ENCODE measurements at regions not wholly inside any gene's neighbourhood (a gene's known extent, or its start where the extent isn't known, plus 50 kb on each side); places are given as distances from the start of the nearest gene placed in this dataset.
"Not testable (repeated sequence)": the region's sequence is repeated elsewhere in the genome, so short reads cannot be mapped to it uniquely, and the experiment has no call there.

GRCh38 chr5:20972419-20972925, 984.5 kb upstream of the CDH18 start:
- intact Hi-C loops (cut with DNase I), result no loop called here
- no peak for DNase-seq (ENCODE audit: low spot score)

DNA sequence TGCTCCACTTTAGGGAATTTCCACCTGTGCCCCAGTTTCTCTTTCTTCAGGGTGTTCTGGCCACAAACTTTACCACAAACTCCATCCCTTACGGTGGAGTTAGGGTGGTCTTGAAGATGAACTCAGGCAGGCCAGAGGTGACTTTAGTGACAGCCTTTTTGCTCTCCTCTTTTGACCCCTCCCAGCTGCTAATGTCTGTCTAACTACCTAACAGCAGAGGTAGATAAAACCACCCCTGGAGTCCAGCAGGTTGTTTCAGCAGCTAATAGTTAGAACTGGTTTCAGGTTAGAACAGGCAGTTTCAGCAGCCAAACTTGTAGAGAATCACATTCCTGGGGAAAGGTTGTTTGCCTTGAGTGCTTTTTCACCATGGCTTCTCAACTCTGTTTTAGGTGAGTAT, 971.3 kb upstream of the CDH18 start:
- intact Hi-C loops (cut with DNase I), result no loop called here

DNA sequence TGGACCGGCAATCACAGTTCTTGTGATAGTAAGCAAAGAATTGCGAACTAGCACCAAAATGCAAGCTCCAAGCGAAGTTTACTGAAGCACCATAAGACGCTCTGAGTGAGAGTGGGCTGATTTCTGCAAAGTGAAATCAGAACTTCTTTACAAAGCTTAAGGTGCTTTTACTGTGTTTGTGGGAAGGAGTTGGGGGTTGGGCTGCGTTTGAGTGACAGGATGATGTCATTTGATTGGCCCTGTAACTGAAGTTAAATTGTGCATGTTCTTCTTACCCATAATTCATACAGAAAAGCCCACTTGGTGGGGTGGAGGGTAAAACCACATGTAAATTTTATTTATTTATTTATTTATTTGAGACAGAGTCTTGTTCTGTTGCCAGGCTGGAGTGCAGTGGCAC, 970.6 kb upstream of the CDH18 start:
- intact Hi-C loops (cut with DNase I), result no loop called here
- DNase-seq (ENCODE audit: low spot score), result no peak

More for the DNA sequence above, 971.3 kb upstream of the CDH18 start:
- DNase-seq (ENCODE audit: low spot score), result no peak

DNA sequence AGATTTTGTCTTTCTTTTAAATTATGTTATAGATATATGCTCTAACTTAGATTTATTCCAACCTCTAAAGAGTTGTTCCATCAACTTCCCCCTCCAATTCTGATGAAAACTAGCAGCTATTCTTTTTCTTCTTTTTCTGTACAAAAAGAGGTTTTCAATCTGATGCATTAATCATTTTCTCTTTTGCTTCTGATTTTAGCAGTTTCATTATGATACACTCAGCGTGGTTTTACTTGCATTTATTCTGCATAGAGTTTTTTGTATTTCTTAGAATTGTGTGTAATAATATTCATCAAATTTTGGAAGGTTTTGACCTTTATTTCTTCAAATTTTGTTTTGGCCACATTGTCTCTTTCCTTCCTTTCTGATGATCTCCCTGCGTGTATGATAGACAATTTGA, 968.1 kb upstream of the CDH18 start:
- DNase-seq (ENCODE audit: low spot score), result no peak
- intact Hi-C loops (cut with DNase I), result no loop called here

GRCh38 chr5:20949636-20950035, 961.6 kb upstream of the CDH18 start:
- intact Hi-C loops (cut with DNase I), result no loop called here
- no peak for DNase-seq (ENCODE audit: low spot score)

GRCh38 chr5:20943183-20943971, 955.4 kb upstream of the CDH18 start:
- intact Hi-C loops (cut with DNase I); DNase-seq (ENCODE audit: low spot score): not testable (repeated sequence)

GRCh38 chr5:20942603-20943002, 954.6 kb upstream of the CDH18 start:
- DNase-seq (ENCODE audit: low spot score); intact Hi-C loops (cut with DNase I): not testable (repeated sequence)

- DNase-seq (ENCODE audit: low spot score); intact Hi-C loops (cut with DNase I): not testable (repeated sequence)
Measured at GRCh38 chr5:20940786-20941185, 952.8 kb upstream of the CDH18 start.

DNA sequence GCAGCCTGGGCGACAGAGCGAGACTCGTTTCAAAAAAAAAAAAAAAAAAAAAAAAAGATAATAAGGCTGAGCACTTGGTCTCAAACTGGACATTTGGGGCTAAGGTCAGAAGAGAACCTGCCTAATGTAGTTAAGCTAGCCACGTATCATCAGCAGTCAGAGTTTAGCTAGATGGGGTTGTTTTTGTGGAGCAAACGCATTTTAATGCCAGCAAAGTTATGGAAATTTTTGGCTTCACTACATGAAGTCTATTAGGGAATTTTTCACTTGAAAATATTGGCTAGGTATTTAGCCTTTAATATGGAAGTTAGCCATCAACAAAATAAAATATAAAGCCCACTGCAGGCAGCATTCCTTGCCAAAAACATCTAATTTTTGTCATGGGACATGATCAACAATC, 902.9 kb upstream of the CDH18 start:
- intact Hi-C loops (cut with DNase I); DNase-seq (ENCODE audit: low spot score): not testable (repeated sequence)

DNA sequence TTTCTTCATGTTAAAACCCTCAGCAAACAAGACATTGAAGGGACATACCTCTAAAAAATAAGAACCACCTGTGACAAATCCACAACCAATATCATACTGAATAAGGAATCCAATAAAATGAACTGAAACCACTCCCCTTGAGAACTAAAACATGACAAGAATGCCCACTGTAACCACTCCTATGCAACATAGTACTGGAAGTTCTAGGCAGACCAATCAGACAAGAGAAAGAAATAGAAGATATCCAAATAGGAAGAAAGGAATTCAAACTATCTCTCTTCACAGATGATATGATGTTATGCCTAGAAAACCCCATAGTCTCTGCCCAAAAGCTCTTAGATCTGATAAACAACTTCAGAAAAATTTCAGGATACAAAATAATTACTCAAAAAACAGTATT, 887.7 kb upstream of the CDH18 start:
- intact Hi-C loops (cut with DNase I); DNase-seq (ENCODE audit: low spot score): not testable (repeated sequence)

GRCh38 chr5:20865892-20866291, 877.9 kb upstream of the CDH18 start:
- DNase-seq (ENCODE audit: low spot score); intact Hi-C loops (cut with DNase I): not testable (repeated sequence)

DNA sequence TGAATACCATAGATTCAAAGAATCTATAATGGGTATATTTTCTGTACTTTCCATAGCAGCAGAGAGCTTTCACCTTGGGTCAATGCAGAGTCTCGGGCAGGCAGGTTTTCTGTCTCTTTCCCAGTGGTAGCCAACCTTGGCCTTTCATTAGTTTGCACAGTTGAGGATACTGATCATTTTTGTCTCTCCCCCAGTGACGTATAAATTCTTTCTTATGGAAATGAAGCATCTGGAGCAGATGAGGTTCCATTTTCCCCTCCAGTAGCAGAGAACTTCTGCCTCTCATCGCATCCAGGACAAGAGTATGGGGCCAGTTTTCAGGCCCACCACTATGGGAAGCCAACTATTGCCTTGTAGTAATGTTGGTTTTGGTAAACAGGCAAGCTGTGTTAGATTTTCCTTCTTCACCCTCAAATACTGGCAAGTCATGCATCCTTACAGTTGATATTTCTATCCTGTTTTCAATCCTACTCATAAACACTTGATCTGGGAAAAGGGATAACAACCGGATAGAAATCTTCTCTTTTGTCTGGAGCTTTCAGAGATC, 845.2 kb upstream of the CDH18 start:
- intact Hi-C loops (cut with DNase I), result no loop called here
- no peak for DNase-seq (ENCODE audit: low spot score)

DNA sequence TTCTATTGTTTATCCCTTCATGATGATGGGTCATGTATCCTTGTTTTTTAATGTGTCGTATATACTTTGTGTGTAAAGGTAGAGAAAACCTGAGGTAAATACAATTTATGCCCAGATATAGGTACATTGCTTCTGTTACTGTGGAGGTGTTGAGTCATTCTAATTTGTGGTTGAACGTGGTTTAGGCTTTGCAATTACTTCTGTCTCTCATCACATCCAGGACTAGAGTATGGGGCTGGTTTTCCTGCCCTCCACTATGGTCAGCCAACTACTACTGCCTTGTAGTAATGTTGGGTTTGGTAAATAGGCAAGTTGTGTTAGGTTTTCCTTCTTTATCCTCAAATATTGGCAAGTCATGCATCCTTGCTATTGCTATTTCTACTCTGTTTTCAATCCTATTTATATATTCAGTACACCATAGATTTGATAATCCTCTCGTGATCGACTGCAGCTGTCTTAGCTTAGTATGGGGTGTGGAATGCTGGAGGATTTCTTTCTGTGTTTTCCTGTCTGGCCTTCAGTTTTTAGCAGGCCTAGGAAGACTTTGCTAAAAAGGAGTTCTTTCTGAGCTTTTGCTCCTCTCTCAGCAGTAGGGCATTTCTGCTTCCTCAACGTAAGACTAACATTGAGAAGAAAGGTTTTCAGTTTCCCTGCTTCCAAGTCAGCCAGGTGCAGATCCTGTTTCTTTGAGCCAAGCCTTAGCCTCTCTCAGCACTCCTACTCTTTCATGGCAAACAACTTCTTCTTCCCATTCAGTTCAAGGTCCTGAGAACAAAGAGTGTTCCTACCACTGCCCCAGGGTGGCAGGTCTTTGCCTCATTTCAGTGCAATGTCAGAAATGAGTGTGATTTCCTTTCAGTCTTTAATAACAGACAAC, 844.4 kb upstream of the CDH18 start:
- no peak for DNase-seq (ENCODE audit: low spot score)
- intact Hi-C loops (cut with DNase I), result no loop called here

DNA sequence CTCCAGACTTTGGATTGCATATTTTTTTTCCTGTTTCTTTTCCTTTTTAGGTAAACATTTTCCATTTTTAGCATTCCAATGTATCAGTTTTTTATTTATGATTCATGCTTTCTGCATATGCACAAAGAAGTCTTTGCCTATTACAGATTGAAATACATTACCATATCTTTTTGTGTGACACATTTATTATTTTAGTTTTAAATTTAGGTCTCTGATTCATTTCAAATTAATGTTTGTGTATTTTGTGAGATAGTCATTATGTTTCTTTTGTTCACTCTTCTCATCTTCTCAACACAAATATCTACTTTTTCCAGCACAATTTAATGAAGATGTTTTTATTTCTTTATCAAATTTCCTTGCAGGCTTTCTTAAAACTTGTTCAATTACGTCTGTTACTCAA, 838.0 kb upstream of the CDH18 start:
- not testable (repeated sequence) for DNase-seq (ENCODE audit: low spot score)

GRCh38 chr5:20797216-20797615, 809.2 kb upstream of the CDH18 start:
- intact Hi-C loops (cut with DNase I); DNase-seq (ENCODE audit: low spot score): not testable (repeated sequence)

More for the DNA sequence above, 838.0 kb upstream of the CDH18 start:
- intact Hi-C loops (cut with DNase I), result not testable (repeated sequence)

- intact Hi-C loops (cut with DNase I); DNase-seq (ENCODE audit: low spot score): not testable (repeated sequence)
Measured at GRCh38 chr5:20784755-20785154, 796.8 kb upstream of the CDH18 start.

DNA sequence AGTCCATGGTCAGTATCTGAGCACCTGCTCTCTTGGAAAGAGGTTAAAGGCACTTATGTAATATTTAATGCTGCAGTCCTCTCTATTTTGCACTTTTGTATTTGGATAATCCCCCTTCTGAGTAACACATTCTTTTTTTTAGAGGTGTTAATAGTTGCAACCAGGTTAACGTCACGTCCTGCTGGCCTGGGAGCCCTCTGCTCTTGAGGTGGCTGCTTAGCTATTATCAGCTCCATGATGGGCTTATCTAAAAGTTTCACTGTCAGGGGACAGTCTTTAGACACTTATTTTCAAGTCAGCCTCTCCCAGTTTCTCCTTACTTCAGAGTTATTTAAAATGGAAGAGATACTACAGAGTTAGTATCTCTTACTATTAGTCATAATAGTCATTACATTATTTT, 795.5 kb upstream of the CDH18 start:
- DNase-seq (ENCODE audit: low spot score); intact Hi-C loops (cut with DNase I): not testable (repeated sequence)

GRCh38 chr5:20771338-20771737, 783.3 kb upstream of the CDH18 start:
- DNase-seq (ENCODE audit: low spot score); intact Hi-C loops (cut with DNase I): not testable (repeated sequence)

GRCh38 chr5:20765074-20765473, 777.1 kb upstream of the CDH18 start:
- DNase-seq (ENCODE audit: low spot score); intact Hi-C loops (cut with DNase I): not testable (repeated sequence)

GRCh38 chr5:20759459-20759858, 771.5 kb upstream of the CDH18 start:
- DNase-seq (ENCODE audit: low spot score); intact Hi-C loops (cut with DNase I): not testable (repeated sequence)
